Stomach (tissue), 4 donors: ENCODE measurements at regions not wholly inside any gene's neighbourhood (a gene's known extent, or its start where the extent isn't known, plus 50 kb on each side); places are given as distances from the start of the nearest gene placed in this dataset.

Source experiments
- EP300 ChIP-seq: sonication (generic); formaldehyde crosslinking; IDR thresholded peaks from one replicate; pipeline ENCODE4 v1.6.1; 2017; ENCODE audit warnings: antibody characterized with exemption
- POLR2A ChIP-seq, 4 donors: fragments of 450-650 bp; IDR thresholded peaks; one replicate each; pipeline ENCODE4 v1.6.1; 2016; ENCODE audit warnings: antibody characterized with exemption in 4 of 4, control low read depth in 2 of 4, mild to moderate bottlenecking in 1 of 4, moderate library complexity in 1 of 4
- TF ChIP-seq, protein P1 (sequence below), 7 experiments: fragments of 450-650 bp in 4 of 7; fragments of 200-600 bp in 3 of 7; sonication (generic) in 3 of 7; IDR thresholded peaks; one replicate each; pipeline ENCODE4 v1.5.1; 2016 to 2019; ENCODE audit warnings: antibody characterized with exemption in 7 of 7, control low read depth in 2 of 7, mild to moderate bottlenecking in 1 of 7

- TF ChIP-seq POLR2A (IDR thresholded peaks at IDR 0.05) (no peak), EP300 (no peak)
- TF ChIP-seq, protein P1, sequence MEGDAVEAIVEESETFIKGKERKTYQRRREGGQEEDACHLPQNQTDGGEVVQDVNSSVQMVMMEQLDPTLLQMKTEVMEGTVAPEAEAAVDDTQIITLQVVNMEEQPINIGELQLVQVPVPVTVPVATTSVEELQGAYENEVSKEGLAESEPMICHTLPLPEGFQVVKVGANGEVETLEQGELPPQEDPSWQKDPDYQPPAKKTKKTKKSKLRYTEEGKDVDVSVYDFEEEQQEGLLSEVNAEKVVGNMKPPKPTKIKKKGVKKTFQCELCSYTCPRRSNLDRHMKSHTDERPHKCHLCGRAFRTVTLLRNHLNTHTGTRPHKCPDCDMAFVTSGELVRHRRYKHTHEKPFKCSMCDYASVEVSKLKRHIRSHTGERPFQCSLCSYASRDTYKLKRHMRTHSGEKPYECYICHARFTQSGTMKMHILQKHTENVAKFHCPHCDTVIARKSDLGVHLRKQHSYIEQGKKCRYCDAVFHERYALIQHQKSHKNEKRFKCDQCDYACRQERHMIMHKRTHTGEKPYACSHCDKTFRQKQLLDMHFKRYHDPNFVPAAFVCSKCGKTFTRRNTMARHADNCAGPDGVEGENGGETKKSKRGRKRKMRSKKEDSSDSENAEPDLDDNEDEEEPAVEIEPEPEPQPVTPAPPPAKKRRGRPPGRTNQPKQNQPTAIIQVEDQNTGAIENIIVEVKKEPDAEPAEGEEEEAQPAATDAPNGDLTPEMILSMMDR (IDR thresholded peaks at IDR 0.05): no peak
Observed at GRCh38 chrY:7437086-7437485, 525.5 kb upstream of the AMELY start.
